ENCODE measurements at regions not wholly inside any gene's neighbourhood (a gene's known extent, or its start where the extent isn't known, plus 50 kb on each side); places are given as distances from the start of the nearest gene placed in this dataset.
"Not testable (repeated sequence)": the region's sequence is repeated elsewhere in the genome, so short reads cannot be mapped to it uniquely, and the experiment has no call there.

- TF ChIP-seq ESRRA (IDR thresholded peaks at IDR 0.05; ENCODE audit: borderline replicate concordance, low read length); EP300 (IDR thresholded peaks at IDR 0.05); USF2 (IDR thresholded peaks at IDR 0.05); POLR2A (IDR thresholded peaks at IDR 0.05; ENCODE audit: low read length); RCOR1 (IDR thresholded peaks at IDR 0.05; ENCODE audit: low read depth, low read length); CEBPB (IDR thresholded peaks at IDR 0.05); CHD2 (IDR thresholded peaks at IDR 0.05; ENCODE audit: low read length, partially characterized antibody); CBX8 (IDR thresholded peaks at IDR 0.05): not testable (repeated sequence)
- TF ChIP-seq, protein P1, sequence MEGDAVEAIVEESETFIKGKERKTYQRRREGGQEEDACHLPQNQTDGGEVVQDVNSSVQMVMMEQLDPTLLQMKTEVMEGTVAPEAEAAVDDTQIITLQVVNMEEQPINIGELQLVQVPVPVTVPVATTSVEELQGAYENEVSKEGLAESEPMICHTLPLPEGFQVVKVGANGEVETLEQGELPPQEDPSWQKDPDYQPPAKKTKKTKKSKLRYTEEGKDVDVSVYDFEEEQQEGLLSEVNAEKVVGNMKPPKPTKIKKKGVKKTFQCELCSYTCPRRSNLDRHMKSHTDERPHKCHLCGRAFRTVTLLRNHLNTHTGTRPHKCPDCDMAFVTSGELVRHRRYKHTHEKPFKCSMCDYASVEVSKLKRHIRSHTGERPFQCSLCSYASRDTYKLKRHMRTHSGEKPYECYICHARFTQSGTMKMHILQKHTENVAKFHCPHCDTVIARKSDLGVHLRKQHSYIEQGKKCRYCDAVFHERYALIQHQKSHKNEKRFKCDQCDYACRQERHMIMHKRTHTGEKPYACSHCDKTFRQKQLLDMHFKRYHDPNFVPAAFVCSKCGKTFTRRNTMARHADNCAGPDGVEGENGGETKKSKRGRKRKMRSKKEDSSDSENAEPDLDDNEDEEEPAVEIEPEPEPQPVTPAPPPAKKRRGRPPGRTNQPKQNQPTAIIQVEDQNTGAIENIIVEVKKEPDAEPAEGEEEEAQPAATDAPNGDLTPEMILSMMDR (IDR thresholded peaks at IDR 0.05) = not testable (repeated sequence)
- TF ChIP-seq, protein P2, sequence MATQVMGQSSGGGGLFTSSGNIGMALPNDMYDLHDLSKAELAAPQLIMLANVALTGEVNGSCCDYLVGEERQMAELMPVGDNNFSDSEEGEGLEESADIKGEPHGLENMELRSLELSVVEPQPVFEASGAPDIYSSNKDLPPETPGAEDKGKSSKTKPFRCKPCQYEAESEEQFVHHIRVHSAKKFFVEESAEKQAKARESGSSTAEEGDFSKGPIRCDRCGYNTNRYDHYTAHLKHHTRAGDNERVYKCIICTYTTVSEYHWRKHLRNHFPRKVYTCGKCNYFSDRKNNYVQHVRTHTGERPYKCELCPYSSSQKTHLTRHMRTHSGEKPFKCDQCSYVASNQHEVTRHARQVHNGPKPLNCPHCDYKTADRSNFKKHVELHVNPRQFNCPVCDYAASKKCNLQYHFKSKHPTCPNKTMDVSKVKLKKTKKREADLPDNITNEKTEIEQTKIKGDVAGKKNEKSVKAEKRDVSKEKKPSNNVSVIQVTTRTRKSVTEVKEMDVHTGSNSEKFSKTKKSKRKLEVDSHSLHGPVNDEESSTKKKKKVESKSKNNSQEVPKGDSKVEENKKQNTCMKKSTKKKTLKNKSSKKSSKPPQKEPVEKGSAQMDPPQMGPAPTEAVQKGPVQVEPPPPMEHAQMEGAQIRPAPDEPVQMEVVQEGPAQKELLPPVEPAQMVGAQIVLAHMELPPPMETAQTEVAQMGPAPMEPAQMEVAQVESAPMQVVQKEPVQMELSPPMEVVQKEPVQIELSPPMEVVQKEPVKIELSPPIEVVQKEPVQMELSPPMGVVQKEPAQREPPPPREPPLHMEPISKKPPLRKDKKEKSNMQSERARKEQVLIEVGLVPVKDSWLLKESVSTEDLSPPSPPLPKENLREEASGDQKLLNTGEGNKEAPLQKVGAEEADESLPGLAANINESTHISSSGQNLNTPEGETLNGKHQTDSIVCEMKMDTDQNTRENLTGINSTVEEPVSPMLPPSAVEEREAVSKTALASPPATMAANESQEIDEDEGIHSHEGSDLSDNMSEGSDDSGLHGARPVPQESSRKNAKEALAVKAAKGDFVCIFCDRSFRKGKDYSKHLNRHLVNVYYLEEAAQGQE (IDR thresholded peaks at IDR 0.05) = not testable (repeated sequence)
- TF ChIP-seq, protein P3, sequence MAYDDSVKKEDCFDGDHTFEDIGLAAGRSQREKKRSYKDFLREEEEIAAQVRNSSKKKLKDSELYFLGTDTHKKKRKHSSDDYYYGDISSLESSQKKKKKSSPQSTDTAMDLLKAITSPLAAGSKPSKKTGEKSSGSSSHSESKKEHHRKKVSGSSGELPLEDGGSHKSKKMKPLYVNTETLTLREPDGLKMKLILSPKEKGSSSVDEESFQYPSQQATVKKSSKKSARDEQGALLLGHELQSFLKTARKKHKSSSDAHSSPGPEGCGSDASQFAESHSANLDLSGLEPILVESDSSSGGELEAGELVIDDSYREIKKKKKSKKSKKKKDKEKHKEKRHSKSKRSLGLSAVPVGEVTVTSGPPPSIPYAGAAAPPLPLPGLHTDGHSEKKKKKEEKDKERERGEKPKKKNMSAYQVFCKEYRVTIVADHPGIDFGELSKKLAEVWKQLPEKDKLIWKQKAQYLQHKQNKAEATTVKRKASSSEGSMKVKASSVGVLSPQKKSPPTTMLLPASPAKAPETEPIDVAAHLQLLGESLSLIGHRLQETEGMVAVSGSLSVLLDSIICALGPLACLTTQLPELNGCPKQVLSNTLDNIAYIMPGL (CRISPR knock-in tag; IDR thresholded peaks at IDR 0.05; ENCODE audit: borderline replicate concordance) = not testable (repeated sequence)
- TF ChIP-seq, protein P4, sequence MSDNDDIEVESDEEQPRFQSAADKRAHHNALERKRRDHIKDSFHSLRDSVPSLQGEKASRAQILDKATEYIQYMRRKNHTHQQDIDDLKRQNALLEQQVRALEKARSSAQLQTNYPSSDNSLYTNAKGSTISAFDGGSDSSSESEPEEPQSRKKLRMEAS (IDR thresholded peaks at IDR 0.05) = not testable (repeated sequence)
Observed at GRCh38 chr1:30204916-30205315, 518.5 kb downstream of the MATN1 start.
